Activated T-cell treated with anti-CD3 and anti-CD28 coated beads, Interleukin-2, amount 50 U/mL, for 24 hours (primary cell): ENCODE measurements at regions not wholly inside any gene's neighbourhood (a gene's known extent, or its start where the extent isn't known, plus 50 kb on each side); places are given as distances from the start of the nearest gene placed in this dataset.

ENCODE experiments used
- DNase-seq: peaks from one replicate; pipeline ENCODE4 v3.0.0-alpha.2; 2020
- H3K27ac Mint-ChIP-seq: 2 replicates; pipeline ENCODE4 v1.8.0; 2020; ENCODE audit warnings: mild to moderate bottlenecking, mixed read lengths
- H3K27me3 Mint-ChIP-seq: 2 replicates; pipeline ENCODE4 v1.8.0; 2020; ENCODE audit warnings: mixed read lengths
- H3K36me3 Mint-ChIP-seq: 2 replicates; pipeline ENCODE4 v1.8.0; 2020; ENCODE audit warnings: low read depth, mixed read lengths
- H3K4me1 Mint-ChIP-seq: 2 replicates; pipeline ENCODE4 v1.8.0; 2020; ENCODE audit warnings: low read depth, mixed read lengths
- H3K4me3 Mint-ChIP-seq: 2 replicates; pipeline ENCODE4 v1.8.0; 2020; ENCODE audit warnings: mild to moderate bottlenecking, moderate library complexity, mixed read lengths
- H3K9me3 Mint-ChIP-seq: 2 replicates; pipeline ENCODE4 v1.8.0; 2020; ENCODE audit warnings: mixed read lengths

DNA sequence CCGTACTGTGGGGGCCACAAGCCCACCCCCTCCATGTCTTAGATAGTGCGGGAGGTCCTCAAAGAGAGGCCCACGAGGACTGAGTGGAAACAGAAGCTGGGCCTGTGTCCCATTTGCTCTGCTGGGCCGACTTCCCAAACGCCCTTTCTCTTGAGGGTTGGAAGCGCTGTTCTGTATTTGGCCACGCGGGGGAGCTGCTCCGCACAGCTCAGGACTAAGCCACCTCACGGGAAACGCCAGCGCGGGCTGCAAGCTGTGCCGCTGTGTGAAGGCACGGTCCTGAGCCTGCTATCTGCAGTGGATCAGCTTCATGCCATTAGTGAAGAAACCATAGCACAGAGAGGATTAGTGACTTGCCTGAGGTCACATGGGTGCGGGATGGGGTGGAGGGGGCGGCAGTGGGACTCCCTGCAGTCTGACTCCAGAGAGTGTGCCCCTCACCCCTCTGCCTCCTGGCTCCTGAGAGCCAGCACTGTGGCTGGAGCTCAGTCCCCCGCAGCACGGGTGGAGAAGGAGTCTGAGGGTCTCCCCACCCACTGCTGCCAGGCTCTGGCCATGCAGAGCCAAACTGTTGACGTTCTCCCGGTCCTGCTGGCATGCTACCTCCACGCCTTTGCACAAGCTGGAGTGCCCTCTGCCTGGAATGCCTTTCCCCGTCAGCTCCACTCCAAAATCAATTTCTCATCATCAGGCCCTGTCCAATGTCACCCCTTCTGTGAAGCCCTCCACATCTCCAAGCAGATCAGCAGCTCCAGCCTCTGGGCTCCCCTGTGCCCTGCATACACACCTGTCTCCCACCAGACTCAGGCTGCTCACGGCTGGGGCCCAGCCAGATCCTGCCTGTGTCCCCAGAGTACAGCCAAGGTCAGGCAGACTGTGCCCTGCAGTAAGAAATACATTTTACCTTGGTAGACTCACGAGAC lies 51.5 kb upstream of the LRRC32 start:
- H3K27ac Mint-ChIP-seq = no peak overlapping the region

DNA sequence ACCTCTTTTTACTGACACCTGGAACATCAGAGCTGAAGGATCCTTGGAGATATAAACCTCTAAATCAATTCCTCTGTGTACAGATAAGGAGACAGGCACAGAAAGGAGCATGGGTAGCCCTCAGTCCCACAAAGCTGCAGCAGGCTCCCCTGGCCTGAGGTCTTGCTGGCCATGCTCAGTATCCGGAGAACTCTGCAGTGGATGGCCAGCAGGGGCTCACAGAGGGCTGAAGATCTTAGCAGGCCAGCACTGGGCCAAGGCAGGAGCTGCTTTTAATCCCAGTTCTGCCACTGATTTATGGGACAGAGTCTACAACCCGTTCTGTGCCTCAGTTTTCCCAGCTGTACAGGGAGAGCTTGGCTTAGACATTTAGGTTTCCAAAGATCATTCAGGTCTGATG lies 52.6 kb upstream of the LRRC32 start:
- no peak overlapping the region for H3K4me3 Mint-ChIP-seq

More for the DNA sequence above, 51.5 kb upstream of the LRRC32 start:
- Mint-ChIP-seq H3K9me3 (no peaks in the 10 kb centered on the region), H3K36me3 (no peaks in the 10 kb centered on the region), H3K4me1 (peaks cover 6% of the 10 kb centered on the region), H3K27me3 (peaks cover 42% of the 10 kb centered on the region), H3K4me3 (no peak overlapping the region)
- peak; percentile 86 for DNase-seq

DNA sequence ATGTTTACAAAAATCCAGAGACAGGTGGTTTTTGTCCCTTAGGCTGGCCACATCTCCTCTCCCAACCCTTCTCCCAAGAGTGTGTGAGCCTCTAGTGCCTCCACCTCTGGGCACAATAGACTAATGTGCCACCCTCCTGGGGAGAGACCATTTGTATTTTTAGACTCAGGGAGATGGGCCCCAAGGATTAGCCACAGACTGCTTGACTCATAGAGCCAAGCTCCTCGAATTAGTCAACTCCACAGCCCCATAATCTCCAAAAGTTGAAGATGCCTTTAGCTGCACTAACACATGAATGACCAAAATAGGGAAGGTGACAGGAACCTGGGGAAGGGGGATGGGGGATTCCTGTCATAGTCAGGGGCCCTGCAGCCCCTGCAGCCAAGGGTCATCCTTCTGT lies 53.0 kb upstream of the LRRC32 start:
- no peak for DNase-seq
- Mint-ChIP-seq H3K27ac (no peak overlapping the region), H3K27me3 (peaks cover 45% of the 10 kb centered on the region)

More for the DNA sequence above, 52.6 kb upstream of the LRRC32 start:
- Mint-ChIP-seq H3K4me1 (peaks cover 6% of the 10 kb centered on the region), H3K27ac (no peak overlapping the region), H3K36me3 (no peaks in the 10 kb centered on the region), H3K9me3 (no peaks in the 10 kb centered on the region), H3K27me3 (peaks cover 45% of the 10 kb centered on the region)
- no peak for DNase-seq

DNA sequence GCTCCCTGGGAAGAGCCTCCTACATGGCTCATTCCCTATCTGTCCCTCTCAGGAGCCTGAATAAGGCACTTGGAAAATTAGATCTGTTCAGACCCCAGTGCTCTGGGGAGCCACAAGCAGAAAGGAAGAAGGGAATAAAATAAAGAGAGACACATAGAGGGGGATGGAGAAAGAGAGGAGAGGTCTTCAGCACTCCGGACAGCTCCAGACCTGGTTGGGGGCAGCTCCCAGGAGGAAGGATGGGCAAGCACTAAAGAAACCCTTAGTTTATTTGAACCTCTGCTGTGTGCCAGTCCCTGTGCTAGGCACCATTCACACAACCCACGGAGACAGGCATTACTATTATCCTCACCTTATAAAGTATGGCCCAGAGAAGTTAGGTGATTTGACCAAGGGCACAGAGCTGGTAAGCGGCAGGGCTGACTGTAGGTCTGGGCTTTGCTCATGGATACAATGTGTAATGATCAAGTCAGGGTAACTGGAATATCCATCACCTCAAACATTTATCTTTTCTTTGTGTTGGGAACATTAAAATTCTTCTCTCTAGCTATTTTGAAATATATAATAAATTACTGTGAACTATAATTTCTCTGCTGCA lies 53.7 kb upstream of the LRRC32 start:
- Mint-ChIP-seq H3K9me3 (no peaks in the 10 kb centered on the region), H3K36me3 (no peaks in the 10 kb centered on the region), H3K27ac (no peak overlapping the region), H3K4me1 (peaks cover 6% of the 10 kb centered on the region), H3K4me3 (no peak overlapping the region), H3K27me3 (peaks cover 47% of the 10 kb centered on the region)
- DNase-seq = no peak

More for the DNA sequence above, 53.0 kb upstream of the LRRC32 start:
- Mint-ChIP-seq H3K36me3 (no peaks in the 10 kb centered on the region), H3K4me3 (no peak overlapping the region), H3K9me3 (no peaks in the 10 kb centered on the region), H3K4me1 (peaks cover 6% of the 10 kb centered on the region)

DNA sequence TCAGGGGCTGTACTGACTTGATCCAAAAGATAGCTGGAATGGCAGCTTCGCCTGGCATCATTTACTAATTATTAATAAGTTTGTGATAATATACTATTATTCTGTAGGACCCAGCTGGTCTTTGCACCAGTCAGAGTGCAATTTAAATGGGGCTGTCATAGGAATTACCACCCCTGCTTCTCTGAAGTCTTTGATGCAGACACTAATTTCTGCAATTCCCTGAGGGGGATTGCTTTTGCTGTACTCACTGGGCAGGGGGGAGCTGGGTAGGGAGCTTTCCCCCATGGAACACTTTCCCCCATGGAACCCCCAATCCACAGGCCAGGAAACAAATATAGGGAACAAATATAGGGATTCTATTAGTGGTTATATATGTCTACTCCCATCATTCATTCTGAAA lies 54.9 kb upstream of the TSKU start:
- Mint-ChIP-seq H3K4me1 (no peaks in the 10 kb centered on the region), H3K4me3 (no peak overlapping the region), H3K27ac (no peak overlapping the region), H3K36me3 (no peaks in the 10 kb centered on the region), H3K27me3 (peaks cover 37% of the 10 kb centered on the region), H3K9me3 (no peaks in the 10 kb centered on the region)
- no peak for DNase-seq

DNA sequence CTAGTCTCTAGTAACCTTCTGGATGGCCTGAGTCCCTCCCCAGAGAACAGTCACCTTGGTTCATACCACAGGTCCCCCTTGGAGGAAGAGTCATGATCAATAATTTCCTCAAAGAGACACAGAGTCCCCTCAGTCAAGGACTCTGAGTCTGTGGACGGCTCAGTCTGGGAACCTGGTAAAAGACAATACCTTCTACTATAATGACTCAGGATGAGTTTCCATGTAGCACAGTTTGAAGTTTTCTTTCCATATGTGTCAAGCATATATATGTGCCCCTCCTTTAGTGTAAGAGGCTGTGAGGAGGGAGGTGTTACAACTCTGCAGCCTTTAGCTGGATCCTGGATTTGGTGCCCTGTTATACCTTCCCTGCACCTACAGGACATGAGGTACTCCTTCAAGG lies 54.4 kb upstream of the TSKU start:
- H3K36me3 Mint-ChIP-seq = no peaks in the 10 kb centered on the region
- no peak overlapping the region for H3K4me3 Mint-ChIP-seq
- H3K4me1 Mint-ChIP-seq = no peaks in the 10 kb centered on the region
- DNase-seq = no peak
- H3K27ac Mint-ChIP-seq = no peak overlapping the region
- no peaks in the 10 kb centered on the region for H3K9me3 Mint-ChIP-seq
- peaks cover 34% of the 10 kb centered on the region for H3K27me3 Mint-ChIP-seq

DNA sequence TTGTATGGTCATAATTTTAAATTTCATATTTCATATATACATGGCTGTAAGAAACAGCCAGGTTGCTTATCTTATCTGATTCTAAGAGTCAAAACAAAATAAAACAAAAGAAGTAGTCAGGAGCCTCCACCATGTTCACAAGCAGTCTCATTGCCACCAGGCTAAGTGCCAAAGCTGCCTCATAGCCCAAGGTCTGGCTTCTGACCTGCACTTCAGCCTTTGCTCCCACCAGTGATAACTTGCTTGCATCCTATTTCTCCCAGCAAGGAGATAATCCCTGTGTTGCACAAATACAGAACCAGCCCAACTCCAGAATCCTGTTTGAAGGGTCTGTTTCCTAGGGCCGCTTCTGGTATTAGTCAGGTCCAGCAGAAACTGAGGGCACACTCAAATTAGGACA lies 53.9 kb upstream of the TSKU start:
- Mint-ChIP-seq H3K27ac (no peak overlapping the region), H3K27me3 (peaks cover 30% of the 10 kb centered on the region), H3K36me3 (no peaks in the 10 kb centered on the region), H3K4me1 (no peaks in the 10 kb centered on the region), H3K4me3 (no peak overlapping the region), H3K9me3 (no peaks in the 10 kb centered on the region)
- DNase-seq = no peak

DNA sequence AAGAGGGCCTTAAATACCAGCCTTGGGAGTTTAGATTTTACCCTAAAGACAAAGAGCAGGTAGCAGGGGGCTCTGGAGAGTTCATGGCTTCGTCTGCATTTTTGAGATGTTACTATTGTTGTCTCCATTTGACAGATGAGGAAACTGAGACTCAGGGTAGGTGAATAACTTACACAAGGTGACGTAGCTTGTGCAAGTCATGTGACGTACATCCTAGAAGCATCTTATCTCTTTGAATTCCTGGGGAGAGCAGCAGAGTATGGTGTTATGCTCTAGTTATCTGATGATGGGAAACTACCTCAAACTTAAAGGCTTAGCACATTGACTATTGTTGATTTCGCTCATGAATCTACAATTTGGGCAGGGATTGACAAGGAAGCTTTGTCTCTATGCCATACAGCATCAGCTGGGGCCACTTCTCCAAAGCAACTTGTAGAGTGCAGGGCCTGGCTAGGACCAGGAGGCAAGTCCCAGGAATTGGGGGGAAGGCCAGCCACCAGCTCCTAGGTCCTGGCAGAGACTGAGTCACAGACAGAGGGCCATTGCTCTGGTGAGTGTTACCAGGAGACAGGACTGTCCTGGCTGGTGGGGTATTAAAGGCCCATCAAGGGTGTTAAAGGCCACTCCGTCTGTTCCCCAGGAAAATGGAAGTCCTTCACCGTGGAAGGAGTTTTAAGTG lies 52.1 kb upstream of the TSKU start:
- H3K4me1 Mint-ChIP-seq = no peaks in the 10 kb centered on the region
- no peak overlapping the region for H3K27ac Mint-ChIP-seq
- H3K4me3 Mint-ChIP-seq = no peak overlapping the region
- peaks cover 14% of the 10 kb centered on the region for H3K27me3 Mint-ChIP-seq
- H3K36me3 Mint-ChIP-seq = no peaks in the 10 kb centered on the region
- no peaks in the 10 kb centered on the region for H3K9me3 Mint-ChIP-seq
- no peak for DNase-seq

DNA sequence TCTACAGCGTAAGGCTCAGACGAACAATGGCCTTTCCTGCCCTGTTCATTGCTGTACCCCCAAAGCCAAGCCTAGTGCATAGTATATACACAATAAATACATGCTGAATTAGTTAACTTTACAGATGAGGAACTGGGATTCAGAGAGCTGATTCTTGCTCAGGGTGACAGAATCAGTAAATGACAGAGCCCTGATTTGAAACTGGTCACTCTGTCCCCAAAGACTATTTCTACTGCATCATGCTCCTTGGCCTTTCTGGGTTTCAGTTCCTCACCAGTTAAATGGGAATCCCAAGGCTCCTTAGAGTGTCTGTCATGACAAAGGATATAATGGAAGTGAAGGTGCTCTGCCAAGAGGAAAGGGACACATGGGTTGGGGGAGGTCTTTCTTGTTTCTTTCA lies 50.5 kb upstream of the TSKU start:
- Mint-ChIP-seq H3K36me3 (no peaks in the 10 kb centered on the region), H3K27ac (no peak overlapping the region), H3K27me3 (peaks cover 7% of the 10 kb centered on the region), H3K9me3 (no peaks in the 10 kb centered on the region), H3K4me3 (no peak overlapping the region), H3K4me1 (no peaks in the 10 kb centered on the region)
- DNase-seq = no peak
